Tongue (tissue), 1 donor: ENCODE measurements at regions not wholly inside any gene's neighbourhood (a gene's known extent, or its start where the extent isn't known, plus 50 kb on each side); places are given as distances from the start of the nearest gene placed in this dataset.
"Not testable (repeated sequence)": the region's sequence is repeated elsewhere in the genome, so short reads cannot be mapped to it uniquely, and the experiment has no call there.

ENCODE experiments used
- DNase-seq: peaks from one replicate; pipeline ENCODE4 v3.0.0-alpha.2; 2015

DNA sequence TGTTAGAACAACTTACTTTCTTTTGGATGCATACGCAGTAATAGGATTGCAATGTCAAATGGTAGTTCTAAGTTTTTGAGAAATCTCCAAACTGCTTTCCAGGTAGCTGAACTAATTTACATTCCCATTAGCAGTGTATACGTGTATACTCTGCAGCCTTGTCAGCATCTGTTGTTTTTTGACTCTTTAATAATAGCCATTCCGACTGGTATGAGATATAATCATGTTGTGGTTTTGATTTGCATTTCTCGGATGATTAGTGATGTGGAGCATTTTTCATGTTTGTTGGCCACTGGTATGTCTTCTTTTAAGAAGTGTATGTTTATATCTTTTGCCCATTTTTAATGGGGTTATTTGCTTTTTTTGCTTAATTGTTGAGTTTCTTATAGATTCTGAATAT is 76.9 kb upstream of the HNRNPA1L2 start:
- not testable (repeated sequence) for DNase-seq

GRCh38 chr13:52569904-52570602 is 72.2 kb upstream of the HNRNPA1L2 start:
- peak; percentile 11 for DNase-seq

DNA sequence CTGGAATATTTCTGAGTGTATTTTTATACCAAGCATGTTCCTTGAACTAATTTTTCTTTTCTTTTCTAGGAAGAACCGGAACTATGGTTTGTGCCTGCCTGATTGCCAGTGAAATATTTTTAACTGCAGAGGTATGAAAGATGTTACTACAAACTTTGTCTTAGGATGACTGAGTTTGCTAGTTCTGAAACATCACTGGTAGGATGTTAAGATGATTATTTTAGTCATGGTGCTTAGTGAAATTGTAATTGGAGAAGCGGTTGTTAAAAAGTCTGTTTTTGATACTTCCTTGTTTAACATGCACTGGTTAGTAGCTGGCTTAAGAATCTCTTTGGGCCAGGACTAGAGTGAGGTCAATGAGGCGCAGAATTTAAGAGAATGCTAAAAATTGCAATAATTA is 71.1 kb upstream of the HNRNPA1L2 start:
- not testable (repeated sequence) for DNase-seq

DNA sequence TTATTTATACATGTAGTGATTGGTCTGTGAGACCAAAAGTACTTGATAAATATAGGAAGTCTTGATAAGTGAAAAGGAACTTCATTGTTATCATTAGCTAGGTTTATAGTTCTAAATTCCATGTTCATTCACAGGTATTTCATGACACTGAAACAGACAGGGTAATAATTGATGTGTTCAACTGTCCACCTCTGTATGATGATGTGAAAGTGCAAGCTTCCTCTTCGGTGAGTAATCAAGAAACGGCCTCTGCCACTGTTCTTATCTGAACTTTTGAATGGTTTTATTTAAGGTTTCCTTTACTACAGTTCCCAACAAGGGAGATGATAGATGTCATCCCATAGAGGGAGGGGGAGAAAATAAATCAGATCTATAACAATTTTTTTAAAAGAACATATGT is 59.3 kb upstream of the HNRNPA1L2 start:
- DNase-seq = not testable (repeated sequence)
